ENCODE measurements at regions not wholly inside any gene's neighbourhood (a gene's known extent, or its start where the extent isn't known, plus 50 kb on each side); places are given as distances from the start of the nearest gene placed in this dataset.
A peak's percentile ranks its signal among the peaks of the same experiment; 100 is the strongest.

- Histone ChIP-seq H3K27ac (ENCODE audit: low read length) (no peak overlapping the region), H3K9me3 (ENCODE audit: control insufficient read depth, low read length) (no peaks in the 10 kb centered on the region), H3K27me3 (ENCODE audit: control insufficient read depth, insufficient read depth) (no peaks in the 10 kb centered on the region), H3K4me1 (ENCODE audit: control insufficient read depth, insufficient read depth, low read length) (no peaks in the 10 kb centered on the region), H3K4me3 (ENCODE audit: low read length) (no peak overlapping the region)
- no peak for DNase-seq
- ATAC-seq: no peak
- WGBS: 68% methylated on average over 19 of the region's 19 CpGs
- intact Hi-C loops (cut with DNase I): no loop called here
Measured at GRCh38 chr6:170182093-170182780, 108.6 kb downstream of the DLL1 start.

DNA sequence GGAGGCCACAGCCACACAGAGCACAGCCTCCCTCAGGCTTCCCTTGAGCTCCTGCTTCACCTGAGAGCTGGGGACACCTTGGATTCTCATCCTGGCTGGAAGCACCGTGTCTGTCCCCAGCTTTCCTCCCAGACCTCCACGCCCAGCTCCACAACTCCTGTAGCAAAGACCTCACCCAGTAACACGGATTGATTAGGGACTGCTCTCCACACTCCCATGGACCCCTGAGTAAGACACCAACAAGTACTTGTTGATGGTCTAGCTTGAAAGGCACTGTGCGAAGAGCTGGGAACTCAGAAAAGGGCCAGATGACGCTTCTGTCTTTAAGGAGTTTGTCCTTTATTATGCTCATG, 109.6 kb downstream of the DLL1 start:
- H3K9me3 ChIP-seq (ENCODE audit: control insufficient read depth, low read length): no peaks in the 10 kb centered on the region
- WGBS: 89% methylated on average over 5 of the region's 5 CpGs
- intact Hi-C loops (cut with DNase I): no loop called here
- H3K27ac ChIP-seq (ENCODE audit: low read length): no peak overlapping the region
- H3K27me3 ChIP-seq (ENCODE audit: control insufficient read depth, insufficient read depth): no peaks in the 10 kb centered on the region
- DNase-seq (no peak), ATAC-seq (no peak)
- no peak overlapping the region for H3K4me3 ChIP-seq (ENCODE audit: low read length)
- no peaks in the 10 kb centered on the region for H3K4me1 ChIP-seq (ENCODE audit: control insufficient read depth, insufficient read depth, low read length)

GRCh38 chr6:170180671-170181337, 110.1 kb downstream of the DLL1 start:
- no peak overlapping the region for H3K4me3 ChIP-seq (ENCODE audit: low read length)
- WGBS: 87% methylated on average over 23 of the region's 23 CpGs
- ATAC-seq (no peak), DNase-seq (peak in 1 of 3 donors; percentile 26)
- H3K4me1 ChIP-seq (ENCODE audit: control insufficient read depth, insufficient read depth, low read length): no peaks in the 10 kb centered on the region
- H3K27me3 ChIP-seq (ENCODE audit: control insufficient read depth, insufficient read depth): no peaks in the 10 kb centered on the region
- H3K9me3 ChIP-seq (ENCODE audit: control insufficient read depth, low read length): no peaks in the 10 kb centered on the region
- intact Hi-C loops (cut with DNase I): no loop called here
- H3K27ac ChIP-seq (ENCODE audit: low read length): no peak overlapping the region

DNA sequence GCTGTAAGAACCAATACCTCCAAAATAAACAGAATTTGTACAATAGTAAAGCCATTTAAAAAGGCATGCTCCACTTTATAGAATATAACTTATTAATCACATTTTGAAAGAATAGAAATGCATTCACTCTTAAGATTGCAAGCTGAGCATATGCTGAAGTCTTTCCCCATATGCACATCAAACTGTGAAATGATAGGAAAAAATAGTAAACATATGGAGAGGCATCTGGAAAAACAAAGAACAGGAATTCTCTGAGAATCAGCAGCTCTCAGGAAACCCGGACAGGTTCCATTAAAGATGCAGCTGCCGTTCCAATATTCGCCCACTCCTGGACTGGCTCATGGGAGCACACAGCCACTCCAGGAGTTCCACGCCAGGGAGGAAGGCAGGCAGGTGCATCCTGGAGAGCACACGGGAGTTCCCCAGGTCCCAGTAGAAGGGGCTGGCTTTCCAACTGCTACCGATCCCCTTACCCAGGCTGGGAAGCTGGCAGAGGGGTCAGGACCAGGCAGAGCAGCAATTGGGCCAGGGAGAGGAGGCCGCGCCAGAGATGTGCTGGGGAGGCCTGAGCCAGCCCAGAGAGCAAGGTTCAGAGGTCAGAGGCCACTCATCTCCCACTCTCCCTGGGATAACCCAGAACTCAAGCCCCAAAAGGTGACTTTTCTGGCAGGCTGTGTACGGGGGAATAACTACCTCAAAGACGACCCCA, 111.1 kb downstream of the DLL1 start:
- DNase-seq (peak in 1 of 3 donors; percentile 23), ATAC-seq (no peak)
- H3K27me3 ChIP-seq (ENCODE audit: control insufficient read depth, insufficient read depth): no peaks in the 10 kb centered on the region
- H3K9me3 ChIP-seq (ENCODE audit: control insufficient read depth, low read length): no peaks in the 10 kb centered on the region
- intact Hi-C loops (cut with DNase I): loop anchor here in 1 of 4 donors (10.0 kb wide), 1 partner anchor 105 kb away; no protein-coding TSS in a partner anchor
- H3K4me3 ChIP-seq (ENCODE audit: low read length): no peak overlapping the region
- 76% methylated on average over 10 of the region's 10 CpGs for WGBS
- no peak overlapping the region for H3K27ac ChIP-seq (ENCODE audit: low read length)
- no peaks in the 10 kb centered on the region for H3K4me1 ChIP-seq (ENCODE audit: control insufficient read depth, insufficient read depth, low read length)

DNA sequence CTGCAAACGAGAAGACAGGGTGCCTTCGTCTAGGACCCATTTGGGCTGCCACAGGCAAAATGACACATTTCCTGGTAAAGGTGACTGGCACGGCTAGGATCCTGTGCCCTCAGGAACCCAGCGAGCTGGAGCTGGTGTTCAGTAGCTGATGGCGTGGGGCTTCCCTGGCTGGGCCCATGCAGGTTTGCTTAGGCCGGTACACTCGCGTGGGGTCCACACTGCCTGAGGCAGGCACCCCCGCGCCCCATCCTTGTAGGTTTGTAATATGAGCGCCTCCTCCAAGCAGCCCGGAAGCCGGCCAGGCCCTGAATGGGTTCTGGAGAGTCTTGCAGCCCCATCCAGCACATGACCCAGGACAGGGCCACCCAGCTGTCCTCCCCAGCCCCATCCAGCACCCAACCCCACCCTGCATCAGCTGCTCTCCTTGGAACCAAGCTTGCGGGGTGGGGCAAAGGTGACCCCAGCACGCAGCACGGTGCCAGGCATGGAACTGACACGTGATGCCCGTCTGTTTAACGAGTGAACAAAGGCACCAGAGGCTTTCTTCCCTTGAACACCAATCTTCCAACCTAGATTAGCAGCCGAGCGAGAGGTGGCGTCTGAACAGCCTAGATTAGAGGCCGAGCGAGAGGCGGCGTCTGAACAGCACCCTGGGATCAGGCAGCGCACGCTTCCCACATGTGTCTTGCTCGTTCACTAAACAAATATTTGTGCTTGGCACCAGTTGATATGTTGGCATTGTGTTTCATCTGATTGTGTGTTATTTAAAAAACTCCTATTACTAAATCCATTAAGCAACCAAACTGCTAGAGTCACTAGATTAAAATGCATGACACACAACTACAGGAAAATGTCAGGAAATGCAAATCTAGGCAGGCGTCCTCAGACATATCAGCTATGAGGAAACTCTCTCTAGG, 112.1 kb downstream of the DLL1 start:
- 63% methylated on average over 30 of the region's 30 CpGs for WGBS
- Histone ChIP-seq H3K27me3 (ENCODE audit: control insufficient read depth, insufficient read depth) (no peaks in the 10 kb centered on the region), H3K9me3 (ENCODE audit: control insufficient read depth, low read length) (no peaks in the 10 kb centered on the region), H3K4me1 (ENCODE audit: control insufficient read depth, insufficient read depth, low read length) (no peaks in the 10 kb centered on the region), H3K27ac (ENCODE audit: low read length) (no peak overlapping the region), H3K4me3 (ENCODE audit: low read length) (no peak overlapping the region)
- intact Hi-C loops (cut with DNase I): loop anchor here in 1 of 4 donors (10.0 kb wide), 1 partner anchor 106 kb away; no protein-coding TSS in a partner anchor
- ATAC-seq (peak; percentile 66 to 86), DNase-seq (peak; percentile 64 to 77 (median 69))

- H3K27me3 ChIP-seq (ENCODE audit: control insufficient read depth, insufficient read depth): no peaks in the 10 kb centered on the region
- H3K4me1 ChIP-seq (ENCODE audit: control insufficient read depth, insufficient read depth, low read length): no peaks in the 10 kb centered on the region
- peak in 1 of 3 donors; percentile 45 for DNase-seq
- H3K4me3 ChIP-seq (ENCODE audit: low read length): no peak overlapping the region
- no peak overlapping the region for H3K27ac ChIP-seq (ENCODE audit: low read length)
- 93% methylated on average over 26 of the region's 26 CpGs for WGBS
- no peaks in the 10 kb centered on the region for H3K9me3 ChIP-seq (ENCODE audit: control insufficient read depth, low read length)
- ATAC-seq: no peak
- intact Hi-C loops (cut with DNase I): loop anchor here in 1 of 4 donors (10.0 kb wide), 1 partner anchor 107 kb away; no protein-coding TSS in a partner anchor
Measured at GRCh38 chr6:170177772-170178560, 112.9 kb downstream of the DLL1 start.

- Histone ChIP-seq H3K27ac (ENCODE audit: low read length) (no peak overlapping the region), H3K27me3 (ENCODE audit: control insufficient read depth, insufficient read depth) (no peaks in the 10 kb centered on the region), H3K4me3 (ENCODE audit: low read length) (no peak overlapping the region), H3K4me1 (ENCODE audit: control insufficient read depth, insufficient read depth, low read length) (no peaks in the 10 kb centered on the region), H3K9me3 (ENCODE audit: control insufficient read depth, low read length) (no peaks in the 10 kb centered on the region)
- ATAC-seq (no peak), DNase-seq (peak in 1 of 3 donors; percentile 58)
- WGBS: 80% methylated on average over 61 of the region's 61 CpGs
- intact Hi-C loops (cut with DNase I): loop anchor here in 1 of 4 donors (10.0 kb wide), 1 partner anchor 108 kb away; no protein-coding TSS in a partner anchor
Measured at GRCh38 chr6:170176898-170177771, 113.7 kb downstream of the DLL1 start.

GRCh38 chr6:170176136-170176897, 114.6 kb downstream of the DLL1 start:
- DNase-seq: peak in 1 of 3 donors; percentile 58
- Histone ChIP-seq H3K4me3 (ENCODE audit: low read length) (no peak overlapping the region), H3K27me3 (ENCODE audit: control insufficient read depth, insufficient read depth) (no peaks in the 10 kb centered on the region), H3K4me1 (ENCODE audit: control insufficient read depth, insufficient read depth, low read length) (no peaks in the 10 kb centered on the region), H3K27ac (ENCODE audit: low read length) (no peak overlapping the region), H3K9me3 (ENCODE audit: control insufficient read depth, low read length) (no peaks in the 10 kb centered on the region)
- intact Hi-C loops (cut with DNase I): loop anchor here in 1 of 4 donors (10.0 kb wide), 1 partner anchor 108 kb away; no protein-coding TSS in a partner anchor
- WGBS: 83% methylated on average over 51 of the region's 51 CpGs
- ATAC-seq: no peak

All from right cardiac atrium (tissue), 5 donors.